GM18868 (cell line): ENCODE measurements at regions not wholly inside any gene's neighbourhood (a gene's known extent, or its start where the extent isn't known, plus 50 kb on each side); places are given as distances from the start of the nearest gene placed in this dataset.
A peak's percentile ranks its signal among the peaks of the same experiment; 100 is the strongest.

Source experiments
- ATAC-seq: cut with Tn5 transposase; IDR thresholded peaks from one replicate; pipeline ENCODE4 v1.9.1; 2021; ENCODE audit warnings: mild to moderate bottlenecking, moderate library complexity; ENCODE audit not compliant: unreplicated experiment

DNA sequence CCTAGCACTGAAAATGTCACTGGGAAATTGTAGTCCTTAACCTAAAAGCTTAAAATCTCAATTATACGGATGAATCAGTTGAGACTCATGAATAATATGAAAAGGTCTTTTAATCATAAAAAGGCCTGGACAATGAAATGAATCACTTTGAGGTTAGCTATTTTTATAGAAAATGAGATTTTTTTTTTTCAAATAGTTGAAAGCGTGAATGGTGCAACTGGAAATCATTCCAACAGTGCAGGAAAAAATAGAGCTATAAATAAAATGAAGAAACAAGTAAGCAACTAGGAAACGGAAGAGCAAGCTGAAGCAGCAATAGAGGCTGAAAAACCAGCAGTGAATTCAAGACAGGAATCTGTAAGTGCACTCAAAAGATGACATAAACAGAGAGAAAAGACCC, 142.9 kb downstream of the BACH1 start:
- ATAC-seq, result no peak

DNA sequence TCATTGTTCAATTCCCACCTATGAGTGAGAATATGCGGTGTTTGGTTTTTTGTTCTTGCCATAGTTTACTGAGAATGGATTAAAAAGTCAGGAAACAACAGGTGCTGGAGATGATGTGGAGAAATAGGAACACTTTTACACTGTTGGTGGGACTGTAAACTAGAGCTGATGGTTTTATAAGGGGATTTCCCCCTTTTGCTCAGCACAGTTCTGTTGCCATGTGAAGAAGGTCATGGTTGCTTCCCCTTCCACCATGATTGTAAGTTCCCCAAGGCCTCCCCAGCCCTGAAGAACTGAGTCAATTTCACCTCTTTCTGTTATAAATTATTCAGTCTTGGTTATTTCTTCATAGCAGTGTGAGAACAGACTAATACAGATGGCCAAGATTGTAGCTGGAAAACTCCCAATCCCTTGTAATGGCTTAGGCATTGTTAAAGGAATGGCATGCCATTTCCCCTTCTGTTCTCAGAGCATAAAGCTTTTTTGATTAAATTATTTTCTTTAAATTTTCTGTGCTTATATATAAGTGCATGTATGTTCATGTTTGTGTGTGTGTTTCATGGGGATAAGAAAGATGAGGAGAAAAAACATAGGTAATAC, 144.8 kb downstream of the BACH1 start:
- ATAC-seq, result no peak

DNA sequence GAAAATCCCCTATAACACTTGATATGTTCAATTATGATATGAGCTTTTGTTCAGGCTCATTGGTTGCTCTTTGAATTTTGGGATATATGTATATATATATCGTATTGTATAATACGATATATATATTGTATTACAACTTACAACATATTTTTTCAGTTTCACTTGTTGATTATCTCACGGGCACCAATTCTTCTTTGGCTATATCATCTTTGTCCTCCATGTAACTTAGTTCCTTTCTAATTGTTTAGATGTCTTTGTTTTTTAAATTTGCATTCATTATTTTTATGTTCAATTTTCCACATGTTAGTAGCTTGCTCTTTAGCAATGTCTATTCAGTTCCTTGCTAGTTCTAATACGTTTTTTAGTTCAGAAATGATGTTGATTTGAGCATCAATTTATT, 150.0 kb downstream of the BACH1 start:
- no peak for ATAC-seq

DNA sequence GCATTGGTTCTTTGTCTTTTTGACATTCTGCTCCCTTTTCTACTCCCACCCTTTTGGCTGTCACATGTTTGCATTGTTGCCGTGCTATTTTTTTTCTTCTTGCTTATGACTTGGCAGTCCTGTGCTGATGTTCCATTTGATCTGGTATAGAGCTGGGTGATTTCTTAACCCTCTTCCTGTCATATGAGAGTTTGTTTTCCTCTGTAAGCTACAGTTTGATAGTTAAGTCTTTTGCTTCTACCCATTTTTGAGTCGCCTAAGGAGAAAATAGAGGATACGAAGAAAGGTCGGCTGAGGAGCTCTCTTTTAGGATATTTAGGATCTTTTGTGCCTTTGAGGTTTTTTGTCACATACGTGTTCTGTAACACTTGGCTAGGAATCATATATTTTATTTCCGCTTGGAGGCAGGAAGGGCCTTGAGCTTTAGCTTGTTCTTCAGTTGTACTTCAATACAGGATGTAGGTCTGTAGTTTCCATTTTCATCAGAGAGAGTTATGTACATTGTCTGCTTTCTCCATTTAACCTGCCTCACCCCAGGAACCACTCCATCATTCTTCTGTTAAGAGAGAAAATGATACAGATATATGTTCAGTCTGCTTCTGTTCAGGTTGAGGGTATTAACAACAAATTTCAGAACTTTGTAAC, 150.7 kb downstream of the BACH1 start:
- no peak for ATAC-seq

DNA sequence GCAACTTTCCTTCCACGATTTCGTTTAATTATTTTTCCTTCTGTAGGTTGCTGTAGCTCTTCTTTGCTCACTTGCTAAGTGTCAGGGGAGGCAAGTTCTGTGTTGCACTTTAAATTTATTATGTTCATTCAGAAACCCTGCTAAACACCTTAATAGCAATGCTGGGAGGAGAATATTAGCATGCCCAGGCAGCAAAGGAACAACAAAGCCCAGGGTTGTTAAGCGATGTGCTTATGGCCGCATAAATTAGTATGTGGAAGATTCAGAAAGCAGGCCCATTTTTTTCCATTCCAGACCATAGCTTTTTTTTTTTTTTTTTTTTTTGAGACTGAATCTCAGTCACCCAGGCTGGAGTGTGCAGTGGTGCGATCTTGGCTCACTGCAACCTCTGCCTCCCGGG, 151.3 kb downstream of the BACH1 start:
- no peak for ATAC-seq

DNA sequence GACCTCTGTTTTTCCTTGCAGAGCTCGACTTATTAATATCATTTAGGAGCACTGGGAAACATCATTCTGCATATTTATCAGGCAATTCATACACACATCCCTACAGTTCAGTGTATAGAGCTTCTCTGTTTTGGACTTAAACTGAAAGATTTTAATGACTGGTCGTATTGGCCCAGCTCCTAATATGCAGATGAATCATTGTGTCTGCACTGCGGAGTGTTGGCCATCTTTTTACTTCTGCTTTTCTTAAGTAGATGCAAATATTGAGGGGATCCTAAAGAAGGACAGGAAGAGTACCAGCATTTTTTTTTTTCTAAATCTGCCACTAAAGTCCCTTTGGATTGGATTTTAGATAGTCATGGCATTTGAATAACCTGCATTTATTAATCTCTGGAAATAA, 154.8 kb downstream of the BACH1 start:
- peak; percentile 78 for ATAC-seq

DNA sequence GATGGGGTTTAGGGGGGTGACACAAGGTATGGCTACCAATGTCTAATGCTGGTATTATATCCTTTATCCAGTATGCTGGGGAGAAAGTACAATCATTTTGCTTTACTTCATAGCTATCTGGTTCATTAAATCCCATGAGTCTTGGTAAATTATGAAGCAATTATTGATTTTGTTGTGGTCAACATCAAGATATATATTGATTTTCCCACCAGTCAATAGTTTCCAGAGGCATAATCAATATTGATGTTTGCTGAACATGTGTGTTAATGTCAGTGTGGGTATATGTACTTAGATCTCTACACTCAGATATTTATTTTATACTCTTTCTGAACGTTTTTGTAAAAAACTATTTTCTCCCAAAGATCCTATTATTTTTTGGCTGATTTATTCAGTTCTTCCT, 155.5 kb downstream of the BACH1 start:
- ATAC-seq, result no peak

DNA sequence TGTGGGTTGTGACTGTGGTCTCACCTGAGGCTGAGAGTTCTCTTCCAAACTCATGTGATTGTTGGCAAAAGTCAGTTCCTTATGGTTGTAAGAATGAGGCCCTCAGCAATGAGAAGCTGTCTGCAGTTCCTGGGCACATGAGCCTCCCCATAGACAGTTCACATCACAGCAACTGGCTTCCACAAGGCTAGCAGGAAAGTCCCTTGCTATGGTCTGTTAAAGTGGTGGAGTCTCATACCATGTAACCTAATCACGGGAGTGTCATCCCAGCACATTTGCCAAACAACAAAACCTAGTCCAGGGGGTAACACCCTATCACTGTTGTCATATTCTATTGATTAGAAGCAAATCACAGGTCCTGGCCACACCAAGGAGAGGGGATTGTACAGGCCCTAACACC, 163.8 kb downstream of the BACH1 start:
- ATAC-seq, result peak; percentile 90

DNA sequence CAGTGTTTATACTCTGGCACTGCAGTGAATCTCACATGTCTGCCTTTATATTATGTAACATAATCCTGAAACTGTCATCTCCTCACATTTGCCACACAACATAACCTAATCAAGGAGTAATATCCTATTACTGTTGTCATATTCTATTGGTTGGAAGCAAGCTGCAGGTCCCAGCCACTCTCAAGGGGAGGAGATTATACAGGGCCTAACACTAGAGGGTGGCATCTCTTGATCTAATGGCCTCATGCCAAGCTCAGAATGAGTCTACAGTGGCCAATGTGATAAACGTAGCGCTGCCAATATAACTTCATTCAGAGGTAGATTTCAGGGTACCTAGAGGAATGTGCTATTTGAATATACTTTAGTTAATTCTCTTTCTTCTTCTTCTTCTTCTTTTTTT, 166.8 kb downstream of the BACH1 start:
- no peak for ATAC-seq

DNA sequence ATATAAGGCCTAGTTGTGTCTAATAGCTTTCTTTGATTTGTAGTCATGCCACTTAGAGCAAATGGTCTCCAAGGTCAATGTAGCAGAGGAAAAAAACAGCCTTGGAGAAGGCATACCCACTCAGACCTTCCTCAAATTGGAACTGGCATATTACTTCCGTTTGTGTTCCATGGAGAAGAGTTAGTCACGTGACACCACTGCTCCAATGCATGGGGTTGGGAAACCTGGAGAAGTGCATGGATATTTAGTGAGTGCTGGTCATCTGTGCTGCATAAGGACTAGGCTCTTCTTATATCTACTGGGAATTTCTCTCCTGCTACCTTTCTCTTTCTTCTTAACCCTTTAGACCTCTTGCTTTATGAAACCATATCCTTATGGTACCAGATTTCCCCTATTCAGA, 167.8 kb downstream of the BACH1 start:
- no peak for ATAC-seq

DNA sequence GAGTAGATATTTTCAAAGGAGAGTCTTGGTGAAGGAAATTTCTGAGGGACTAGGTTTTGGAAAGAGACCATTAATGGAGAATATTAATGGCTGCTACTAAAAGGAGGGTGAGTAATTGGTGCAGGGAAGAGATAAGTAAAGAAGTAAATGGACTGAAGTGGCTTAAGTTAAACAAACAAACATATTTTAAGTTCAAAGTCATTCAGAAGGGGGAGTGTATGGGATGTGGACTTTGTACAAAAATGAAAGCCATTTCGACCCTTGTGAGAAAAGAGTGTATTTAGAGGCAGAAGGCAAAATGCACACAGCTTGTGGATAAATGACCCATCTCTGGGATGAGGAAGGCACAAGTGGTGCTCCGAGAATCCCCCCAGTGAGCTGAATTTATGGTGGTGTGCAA, 171.7 kb downstream of the BACH1 start:
- ATAC-seq, result no peak

DNA sequence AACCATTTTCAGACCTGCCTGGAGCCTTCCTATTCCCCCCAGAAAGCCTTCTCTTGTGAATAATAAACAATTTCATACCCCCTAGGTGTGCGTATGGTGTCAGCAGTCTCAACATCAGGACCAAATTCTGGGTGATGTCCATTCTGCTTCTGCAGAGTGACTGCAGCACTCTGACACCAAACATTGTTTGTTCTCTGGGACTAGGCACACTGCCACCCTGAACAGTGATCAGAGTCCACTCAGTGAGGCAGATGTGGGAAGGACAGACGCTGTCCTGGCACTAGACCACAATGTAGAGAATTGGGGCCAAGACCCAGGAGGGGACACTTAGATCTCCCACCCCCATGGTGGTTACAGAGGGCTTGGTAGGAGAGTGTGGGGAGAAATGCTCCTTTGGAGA, 175.1 kb downstream of the BACH1 start:
- no peak for ATAC-seq

DNA sequence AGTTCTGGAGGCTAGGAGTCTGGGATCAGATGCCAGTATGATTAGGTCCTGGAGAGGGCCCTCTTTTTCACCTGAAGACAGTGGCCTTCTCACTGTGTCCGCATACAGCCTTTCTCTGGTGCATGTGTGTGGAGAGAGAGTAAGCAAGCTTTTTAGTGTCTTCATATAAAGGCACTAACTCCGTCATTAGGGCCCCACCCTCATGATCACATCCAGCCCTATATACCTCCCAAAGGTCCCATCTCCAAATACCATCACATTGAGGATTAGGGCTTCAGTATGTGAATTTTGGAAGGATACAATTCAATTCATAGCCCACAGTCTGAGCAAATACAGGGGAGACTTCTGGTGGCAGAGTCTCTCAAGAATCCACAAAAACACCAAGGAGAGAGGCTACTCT, 176.6 kb downstream of the BACH1 start:
- ATAC-seq, result no peak

DNA sequence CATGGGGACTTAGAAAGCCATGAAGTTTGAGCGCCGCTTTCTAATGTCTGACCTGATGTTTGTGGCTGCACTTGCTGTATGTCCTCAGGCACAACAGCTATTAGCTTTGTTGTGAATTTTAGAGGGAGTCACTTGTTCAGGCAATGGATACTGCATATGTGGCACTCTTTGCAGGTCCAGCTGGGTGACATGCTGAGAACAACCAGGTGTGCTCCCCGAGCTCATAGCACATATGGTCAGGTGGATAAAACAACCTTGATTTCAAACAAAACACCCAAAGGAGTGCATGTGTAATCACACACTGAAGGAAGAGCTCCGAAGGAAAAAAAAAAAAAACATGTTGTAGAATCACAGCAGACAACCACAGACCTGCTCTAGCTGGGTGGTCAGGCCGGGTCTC, 178.6 kb downstream of the BACH1 start:
- no peak for ATAC-seq

DNA sequence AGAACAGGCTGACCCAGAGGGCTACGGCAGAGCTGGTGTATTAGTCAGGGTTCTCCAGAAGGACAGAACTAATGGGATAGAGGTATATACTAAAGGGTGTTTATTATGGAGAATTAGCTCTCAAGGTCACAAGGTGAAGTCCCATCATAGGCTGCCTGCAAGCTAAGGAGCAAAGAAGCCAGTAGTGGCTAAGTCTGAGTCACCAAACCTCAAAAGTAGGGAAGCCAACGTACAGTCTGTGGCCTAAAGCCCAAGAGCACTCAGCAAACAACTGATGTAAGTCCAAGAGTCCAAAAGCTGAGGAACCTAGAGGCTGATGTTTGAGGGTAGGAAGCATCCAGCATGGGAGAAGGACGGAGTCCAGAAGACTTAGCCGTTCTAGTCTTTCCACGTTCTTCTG, 179.2 kb downstream of the BACH1 start:
- ATAC-seq, result no peak

DNA sequence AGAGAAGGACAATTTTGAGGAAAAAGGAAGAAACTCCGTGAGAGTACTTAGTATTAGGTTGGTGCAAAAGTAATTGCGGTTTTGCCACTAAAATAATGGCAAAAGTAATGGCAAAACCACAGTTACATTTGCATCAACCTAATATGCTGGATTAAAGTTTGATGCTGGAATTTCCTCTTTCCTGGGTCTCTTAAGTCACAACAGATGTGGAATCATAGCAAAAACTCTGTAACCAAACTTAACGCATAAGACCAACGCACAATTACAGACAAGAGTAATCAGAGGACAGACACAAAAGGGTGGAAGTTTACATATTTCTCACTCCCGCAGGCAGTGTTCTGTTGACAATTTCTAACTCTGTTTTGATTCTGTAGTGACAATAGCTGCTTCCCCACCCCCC, 182.4 kb downstream of the BACH1 start:
- no peak for ATAC-seq

DNA sequence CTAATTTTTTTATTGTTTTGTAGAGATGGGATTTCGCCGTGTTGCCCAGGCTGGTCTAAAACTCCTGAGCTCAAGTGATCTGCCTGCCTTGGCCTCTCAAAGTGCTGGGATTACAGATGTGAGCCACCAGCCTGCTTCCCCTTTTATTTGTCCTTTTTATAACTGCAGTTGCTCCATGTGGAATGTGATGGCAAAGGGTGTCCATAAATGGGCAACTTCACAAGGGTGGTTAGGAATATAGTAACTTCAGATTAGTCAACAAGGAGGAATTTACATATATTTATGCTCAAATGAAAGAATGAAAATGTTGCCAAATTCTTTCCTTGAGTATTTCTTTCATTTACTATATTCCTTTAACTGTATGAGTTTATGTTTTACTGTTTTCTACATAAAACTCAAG, 182.9 kb downstream of the BACH1 start:
- no peak for ATAC-seq

DNA sequence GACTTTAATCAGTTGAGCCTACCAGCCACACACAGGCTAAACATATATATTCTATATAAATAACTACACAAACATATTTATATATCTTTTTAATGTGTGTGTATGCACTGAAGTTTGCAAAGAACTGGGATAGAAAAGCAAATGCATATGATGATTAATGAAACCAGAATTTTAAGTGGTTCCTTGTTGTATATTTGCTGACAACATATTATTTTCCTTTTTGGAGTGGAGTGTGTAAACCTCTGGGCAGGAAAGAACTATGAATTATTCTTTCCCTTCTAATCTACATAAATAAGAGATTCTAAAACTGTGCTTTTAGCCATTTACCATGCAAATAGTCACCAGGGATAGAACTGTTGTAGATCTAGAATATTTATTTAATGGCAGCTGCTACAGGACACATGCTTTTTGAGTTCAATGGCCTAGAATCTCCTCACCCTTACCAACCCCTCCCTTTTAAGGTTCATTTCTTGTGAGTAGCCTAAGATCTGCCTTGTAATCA, 187.6 kb downstream of the BACH1 start:
- ATAC-seq, result no peak
